GM23248 (cell line): ENCODE measurements at regions not wholly inside any gene's neighbourhood (a gene's known extent, or its start where the extent isn't known, plus 50 kb on each side); places are given as distances from the start of the nearest gene placed in this dataset.

Experiments used
- DNase-seq: peaks from one replicate; pipeline ENCODE4 v3.0.0-alpha.2; 2015
- H2AFZ ChIP-seq: fragments of 200-600 bp; sonication (generic); 2 replicates; pipeline ENCODE4 v1.6.1; 2016; ENCODE audit warnings: antibody characterized with exemption
- H3F3A ChIP-seq: fragments of 200-600 bp; sonication (generic); 2 replicates; pipeline ENCODE4 v1.6.1; 2016; ENCODE audit warnings: mild to moderate bottlenecking, antibody characterized with exemption, mixed run types; ENCODE audit not compliant: insufficient read depth
- H3K27ac ChIP-seq: fragments of 200-600 bp; sonication (generic); 2 replicates; pipeline ENCODE4 v1.5.1; 2016; ENCODE audit warnings: mild to moderate bottlenecking
- H3K27me3 ChIP-seq: fragments of 200-600 bp; sonication (generic); replicated peaks from 2 replicates; pipeline ENCODE4 v1.6.1; 2016; ENCODE audit warnings: mild to moderate bottlenecking; ENCODE audit not compliant: insufficient read depth
- H3K36me3 ChIP-seq: fragments of 200-600 bp; sonication (generic); 2 replicates; pipeline ENCODE4 v1.6.1; 2016; ENCODE audit warnings: low read depth, mild to moderate bottlenecking
- H3K4me1 ChIP-seq: fragments of 200-600 bp; sonication (generic); 2 replicates; pipeline ENCODE4 v1.6.1; 2016; ENCODE audit warnings: mild to moderate bottlenecking; ENCODE audit not compliant: insufficient read depth
- H3K4me2 ChIP-seq: fragments of 200-600 bp; sonication (generic); one replicate; pipeline ENCODE4 v1.6.1; 2016; ENCODE audit warnings: mild to moderate bottlenecking; ENCODE audit not compliant: unreplicated experiment
- H3K4me3 ChIP-seq: fragments of 200-600 bp; sonication (generic); 2 replicates; pipeline ENCODE4 v1.5.1; 2016; ENCODE audit warnings: mild to moderate bottlenecking
- H3K79me2 ChIP-seq: fragments of 200-600 bp; sonication (generic); 2 replicates; pipeline ENCODE4 v1.6.1; 2016; ENCODE audit warnings: mild to moderate bottlenecking; ENCODE audit not compliant: insufficient read depth
- H3K9ac ChIP-seq: fragments of 200-600 bp; sonication (generic); 2 replicates; pipeline ENCODE4 v1.6.1; 2016; ENCODE audit warnings: mild to moderate bottlenecking
- H3K9me2 ChIP-seq: fragments of 200-600 bp; sonication (generic); 2 replicates; pipeline ENCODE4 v1.6.1; 2016; ENCODE audit warnings: mixed run types, mild to moderate bottlenecking, moderate library complexity; ENCODE audit not compliant: insufficient read depth
- H3K9me3 ChIP-seq: fragments of 200-600 bp; sonication (generic); one replicate; pipeline ENCODE4 v1.6.1; 2017; ENCODE audit warnings: low read depth
- H4K20me1 ChIP-seq: fragments of 200-600 bp; sonication (generic); 2 replicates; pipeline ENCODE4 v1.6.0; 2016; ENCODE audit not compliant: insufficient read depth
- EZH2 ChIP-seq: fragments of 200-600 bp; sonication (generic); IDR thresholded peaks from 2 replicates; pipeline ENCODE4 v1.6.1; 2018; ENCODE audit warnings: antibody characterized with exemption, mild to moderate bottlenecking; ENCODE audit not compliant: insufficient read depth, poor library complexity, severe bottlenecking
- EZH2phosphoT487 ChIP-seq: fragments of 200-600 bp; sonication (generic); IDR thresholded peaks from 2 replicates; pipeline ENCODE4 v1.6.1; 2018; ENCODE audit warnings: antibody characterized with exemption, moderate library complexity, mild to moderate bottlenecking, low read depth; ENCODE audit not compliant: insufficient read depth
- WGBS, 2 experiments: methylation state at CpG; one replicate each; pipeline ENCODE4 v1.1.6; 2015 to 2017; ENCODE audit warnings: low lambda C conversion rate in 2 of 2, low coverage in 1 of 2; ENCODE audit errors: missing lambda C conversion rate in 2 of 2; 5-methylcytosine and 5-hydroxymethylcytosine counted together
- in situ Hi-C: fragments of 300-500 bp; cut with MboI; formaldehyde crosslinking; loops from 2 replicates; pipeline ENCODE4 v1.15.0; 2020

GRCh38 chr9:88933607-88934379, 57.5 kb upstream of the S1PR3 start:
- TF ChIP-seq EZH2 (no peak), EZH2phosphoT487 (no peak)
- Histone ChIP-seq H2AFZ (no peak overlapping the region), H3K4me2 (no peak overlapping the region), H3K9ac (no peak overlapping the region), H3F3A (no peaks in the 10 kb centered on the region), H3K9me2 (no peaks in the 10 kb centered on the region), H3K9me3 (no peaks in the 10 kb centered on the region), H3K36me3 (no peaks in the 10 kb centered on the region), H3K4me3 (no peak overlapping the region), H3K27ac (no peak overlapping the region), H4K20me1 (no peaks in the 10 kb centered on the region), H3K27me3 (no peaks in the 10 kb centered on the region), H3K4me1 (no peaks in the 10 kb centered on the region), H3K79me2 (no peaks in the 10 kb centered on the region)
- 77 to 82% methylated on average over 11 of the region's 11 CpGs for WGBS, 2 experiments
- no peak for DNase-seq
- in situ Hi-C loops, result no loop called here

- Histone ChIP-seq H3K9me2 (no peaks in the 10 kb centered on the region), H3K4me2 (no peak overlapping the region), H3K9me3 (no peaks in the 10 kb centered on the region), H4K20me1 (no peaks in the 10 kb centered on the region), H3K4me1 (no peaks in the 10 kb centered on the region), H3K27me3 (no peaks in the 10 kb centered on the region), H3K4me3 (no peak overlapping the region), H3K9ac (no peak overlapping the region), H2AFZ (no peak overlapping the region), H3K27ac (no peak overlapping the region), H3F3A (no peaks in the 10 kb centered on the region), H3K79me2 (no peaks in the 10 kb centered on the region), H3K36me3 (no peaks in the 10 kb centered on the region)
- 72 to 74% methylated on average over 5 of the region's 5 CpGs for WGBS, 2 experiments
- no peak for DNase-seq
- in situ Hi-C loops, result no loop called here
- TF ChIP-seq EZH2 (no peak), EZH2phosphoT487 (no peak)
These were observed 56.3 kb upstream of the S1PR3 start for GRCh38 chr9:88934876-88935535.

- no peaks in the 10 kb centered on the region for H3K9me3 ChIP-seq
- no peak overlapping the region for H3K9ac ChIP-seq
- H3K4me3 ChIP-seq, result no peak overlapping the region
- no peaks in the 10 kb centered on the region for H4K20me1 ChIP-seq
- no peaks in the 10 kb centered on the region for H3F3A ChIP-seq
- H3K4me2 ChIP-seq, result no peak overlapping the region
- H3K27me3 ChIP-seq, result no peaks in the 10 kb centered on the region
- no peak for TF ChIP-seq EZH2
- no peak for TF ChIP-seq EZH2phosphoT487
- no peak overlapping the region for H2AFZ ChIP-seq
- 40 to 61% methylated on average over 2 of the region's 2 CpGs for WGBS, 2 experiments
- H3K79me2 ChIP-seq, result no peaks in the 10 kb centered on the region
- no peaks in the 10 kb centered on the region for H3K36me3 ChIP-seq
- H3K9me2 ChIP-seq, result no peaks in the 10 kb centered on the region
- no peak overlapping the region for H3K27ac ChIP-seq
- no peaks in the 10 kb centered on the region for H3K4me1 ChIP-seq
- in situ Hi-C loops, result no loop called here
- DNase-seq, result no peak
These were observed 55.1 kb upstream of the S1PR3 start for GRCh38 chr9:88936132-88936531.

GRCh38 chr9:88936668-88937067, 54.6 kb upstream of the S1PR3 start:
- in situ Hi-C loops, result no loop called here
- no peak for DNase-seq
- H3K4me1 ChIP-seq, result no peaks in the 10 kb centered on the region
- H3K27me3 ChIP-seq, result no peaks in the 10 kb centered on the region
- H3K4me2 ChIP-seq, result no peak overlapping the region
- no peaks in the 10 kb centered on the region for H4K20me1 ChIP-seq
- no peak overlapping the region for H3K27ac ChIP-seq
- no peak overlapping the region for H3K4me3 ChIP-seq
- no peaks in the 10 kb centered on the region for H3F3A ChIP-seq
- no peaks in the 10 kb centered on the region for H3K9me2 ChIP-seq
- no peak overlapping the region for H3K9ac ChIP-seq
- no peaks in the 10 kb centered on the region for H3K9me3 ChIP-seq
- H3K79me2 ChIP-seq, result no peaks in the 10 kb centered on the region
- TF ChIP-seq EZH2phosphoT487 (no peak), EZH2 (no peak)
- 70 to 77% methylated on average over 5 of the region's 5 CpGs for WGBS, 2 experiments
- no peaks in the 10 kb centered on the region for H3K36me3 ChIP-seq
- H2AFZ ChIP-seq, result no peak overlapping the region
